ENCODE measurements at regions not wholly inside any gene's neighbourhood (a gene's known extent, or its start where the extent isn't known, plus 50 kb on each side); places are given as distances from the start of the nearest gene placed in this dataset.
A peak's percentile ranks its signal among the peaks of the same experiment; 100 is the strongest.
"Not testable (repeated sequence)": the region's sequence is repeated elsewhere in the genome, so short reads cannot be mapped to it uniquely, and the experiment has no call there.

GRCh38 chr1:168490306-168490705, 53.5 kb downstream of the XCL2 start:
- in situ Hi-C loops (cut with HindIII; ENCODE audit: low pct_unique_long_range_greater_than_20kb, low sequenced_read_pairs): no loop called here
- no peak for DNase-seq (ENCODE audit: low read depth, low spot score)

- DNase-seq (ENCODE audit: low read depth, low spot score): no peak
- in situ Hi-C loops (cut with HindIII; ENCODE audit: low pct_unique_long_range_greater_than_20kb, low sequenced_read_pairs): no loop called here
Measured at GRCh38 chr1:168488138-168488537, 55.7 kb downstream of the XCL2 start.

GRCh38 chr1:168486820-168487219, 57.0 kb downstream of the XCL2 start:
- DNase-seq (ENCODE audit: low read depth, low spot score); in situ Hi-C loops (cut with HindIII; ENCODE audit: low pct_unique_long_range_greater_than_20kb, low sequenced_read_pairs): not testable (repeated sequence)

GRCh38 chr1:168485048-168485447, 58.7 kb downstream of the XCL2 start:
- DNase-seq (ENCODE audit: low read depth, low spot score): no peak
- in situ Hi-C loops (cut with HindIII; ENCODE audit: low pct_unique_long_range_greater_than_20kb, low sequenced_read_pairs): no loop called here

- in situ Hi-C loops (cut with HindIII; ENCODE audit: low pct_unique_long_range_greater_than_20kb, low sequenced_read_pairs): no loop called here
- no peak for DNase-seq (ENCODE audit: low read depth, low spot score)
Measured at GRCh38 chr1:168484083-168484482, 59.7 kb downstream of the XCL2 start.

GRCh38 chr1:168483539-168483938, 60.3 kb downstream of the XCL2 start:
- in situ Hi-C loops (cut with HindIII; ENCODE audit: low pct_unique_long_range_greater_than_20kb, low sequenced_read_pairs): no loop called here

GRCh38 chr1:168482106-168482505, 61.7 kb downstream of the XCL2 start:
- DNase-seq (ENCODE audit: low read depth, low spot score): no peak
- in situ Hi-C loops (cut with HindIII; ENCODE audit: low pct_unique_long_range_greater_than_20kb, low sequenced_read_pairs): no loop called here

More at GRCh38 chr1:168483539-168483938, 60.3 kb downstream of the XCL2 start:
- DNase-seq (ENCODE audit: low read depth, low spot score): no peak

GRCh38 chr1:168481586-168481985, 62.2 kb downstream of the XCL2 start:
- in situ Hi-C loops (cut with HindIII; ENCODE audit: low pct_unique_long_range_greater_than_20kb, low sequenced_read_pairs): no loop called here
- DNase-seq (ENCODE audit: low read depth, low spot score): no peak

GRCh38 chr1:168480997-168481396, 62.8 kb downstream of the XCL2 start:
- in situ Hi-C loops (cut with HindIII; ENCODE audit: low pct_unique_long_range_greater_than_20kb, low sequenced_read_pairs): no loop called here
- no peak for DNase-seq (ENCODE audit: low read depth, low spot score)

GRCh38 chr1:168477792-168478191, 66.0 kb downstream of the XCL2 start:
- no peak for DNase-seq (ENCODE audit: low read depth, low spot score)
- in situ Hi-C loops (cut with HindIII; ENCODE audit: low pct_unique_long_range_greater_than_20kb, low sequenced_read_pairs): no loop called here

- in situ Hi-C loops (cut with HindIII; ENCODE audit: low pct_unique_long_range_greater_than_20kb, low sequenced_read_pairs): no loop called here
- DNase-seq (ENCODE audit: low read depth, low spot score): peak; percentile 59
Measured at GRCh38 chr1:168476588-168477385, 67.0 kb downstream of the XCL2 start.

- DNase-seq (ENCODE audit: low read depth, low spot score): no peak
- in situ Hi-C loops (cut with HindIII; ENCODE audit: low pct_unique_long_range_greater_than_20kb, low sequenced_read_pairs): no loop called here
Measured at GRCh38 chr1:168474322-168474721, 69.5 kb downstream of the XCL2 start.

GRCh38 chr1:168473126-168473525, 70.7 kb downstream of the XCL2 start:
- in situ Hi-C loops (cut with HindIII; ENCODE audit: low pct_unique_long_range_greater_than_20kb, low sequenced_read_pairs): no loop called here
- no peak for DNase-seq (ENCODE audit: low read depth, low spot score)

- no peak for DNase-seq (ENCODE audit: low read depth, low spot score)
- in situ Hi-C loops (cut with HindIII; ENCODE audit: low pct_unique_long_range_greater_than_20kb, low sequenced_read_pairs): no loop called here
Measured at GRCh38 chr1:168472223-168472622, 71.6 kb downstream of the XCL2 start.

GRCh38 chr1:168470901-168471431, 72.8 kb downstream of the XCL2 start:
- DNase-seq (ENCODE audit: low read depth, low spot score): peak; percentile 42
- in situ Hi-C loops (cut with HindIII; ENCODE audit: low pct_unique_long_range_greater_than_20kb, low sequenced_read_pairs): no loop called here

- in situ Hi-C loops (cut with HindIII; ENCODE audit: low pct_unique_long_range_greater_than_20kb, low sequenced_read_pairs): no loop called here
- DNase-seq (ENCODE audit: low read depth, low spot score): no peak
Measured at GRCh38 chr1:168469690-168470089, 74.1 kb downstream of the XCL2 start.

- no peak for DNase-seq (ENCODE audit: low read depth, low spot score)
- in situ Hi-C loops (cut with HindIII; ENCODE audit: low pct_unique_long_range_greater_than_20kb, low sequenced_read_pairs): no loop called here
Measured at GRCh38 chr1:168468822-168469221, 75.0 kb downstream of the XCL2 start.

GRCh38 chr1:168468042-168468809, 75.6 kb downstream of the XCL2 start:
- in situ Hi-C loops (cut with HindIII; ENCODE audit: low pct_unique_long_range_greater_than_20kb, low sequenced_read_pairs): no loop called here
- no peak for DNase-seq (ENCODE audit: low read depth, low spot score)

GRCh38 chr1:168467452-168467851, 76.3 kb downstream of the XCL2 start:
- in situ Hi-C loops (cut with HindIII; ENCODE audit: low pct_unique_long_range_greater_than_20kb, low sequenced_read_pairs): no loop called here
- no peak for DNase-seq (ENCODE audit: low read depth, low spot score)
